Fibroblast of mammary gland (primary cell): ENCODE measurements at regions not wholly inside any gene's neighbourhood (a gene's known extent, or its start where the extent isn't known, plus 50 kb on each side); places are given as distances from the start of the nearest gene placed in this dataset.
A peak's percentile ranks its signal among the peaks of the same experiment; 100 is the strongest.
"Not testable (repeated sequence)": the region's sequence is repeated elsewhere in the genome, so short reads cannot be mapped to it uniquely, and the experiment has no call there.

Experiments
- DNase-seq: peaks from one replicate; pipeline ENCODE4 v3.0.0-alpha.2; 2010; ENCODE audit warnings: low read depth
- H3K4me3 ChIP-seq: 2 replicates; pipeline ENCODE4 v1.5.1; 2011; ENCODE audit warnings: low read depth, mild to moderate bottlenecking, low read length, moderate library complexity; ENCODE audit not compliant: control insufficient read depth
- TF ChIP-seq, protein P1 (sequence below): conservative IDR thresholded peaks from 2 replicates; pipeline ENCODE4 v1.5.1; 2011; ENCODE audit warnings: low read depth, low read length, inconsistent platforms; ENCODE audit not compliant: control insufficient read depth, insufficient read depth

DNA sequence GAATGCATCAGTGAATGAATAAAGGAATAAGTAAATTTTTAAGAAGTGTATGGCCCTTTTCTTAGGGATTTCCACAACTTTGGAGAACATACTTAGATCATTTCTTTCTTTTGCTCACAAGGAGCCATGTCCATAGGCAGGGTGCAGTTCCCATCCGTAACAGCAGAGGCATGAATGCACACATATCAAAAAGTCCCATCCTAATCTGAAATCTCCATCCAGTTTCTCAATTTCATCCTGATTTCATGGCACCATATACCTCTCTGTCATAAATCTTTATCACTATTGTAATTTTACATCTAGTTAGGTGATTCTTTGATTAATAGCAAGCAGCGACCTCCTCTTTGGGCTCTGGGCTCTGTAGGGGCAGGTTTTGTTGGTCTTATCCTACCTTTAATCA lies 359.2 kb downstream of the RRAGC start:
- H3K4me3 ChIP-seq = no peak overlapping the region
- no peak for DNase-seq
- TF ChIP-seq, protein P1, sequence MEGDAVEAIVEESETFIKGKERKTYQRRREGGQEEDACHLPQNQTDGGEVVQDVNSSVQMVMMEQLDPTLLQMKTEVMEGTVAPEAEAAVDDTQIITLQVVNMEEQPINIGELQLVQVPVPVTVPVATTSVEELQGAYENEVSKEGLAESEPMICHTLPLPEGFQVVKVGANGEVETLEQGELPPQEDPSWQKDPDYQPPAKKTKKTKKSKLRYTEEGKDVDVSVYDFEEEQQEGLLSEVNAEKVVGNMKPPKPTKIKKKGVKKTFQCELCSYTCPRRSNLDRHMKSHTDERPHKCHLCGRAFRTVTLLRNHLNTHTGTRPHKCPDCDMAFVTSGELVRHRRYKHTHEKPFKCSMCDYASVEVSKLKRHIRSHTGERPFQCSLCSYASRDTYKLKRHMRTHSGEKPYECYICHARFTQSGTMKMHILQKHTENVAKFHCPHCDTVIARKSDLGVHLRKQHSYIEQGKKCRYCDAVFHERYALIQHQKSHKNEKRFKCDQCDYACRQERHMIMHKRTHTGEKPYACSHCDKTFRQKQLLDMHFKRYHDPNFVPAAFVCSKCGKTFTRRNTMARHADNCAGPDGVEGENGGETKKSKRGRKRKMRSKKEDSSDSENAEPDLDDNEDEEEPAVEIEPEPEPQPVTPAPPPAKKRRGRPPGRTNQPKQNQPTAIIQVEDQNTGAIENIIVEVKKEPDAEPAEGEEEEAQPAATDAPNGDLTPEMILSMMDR = peak; percentile 33

DNA sequence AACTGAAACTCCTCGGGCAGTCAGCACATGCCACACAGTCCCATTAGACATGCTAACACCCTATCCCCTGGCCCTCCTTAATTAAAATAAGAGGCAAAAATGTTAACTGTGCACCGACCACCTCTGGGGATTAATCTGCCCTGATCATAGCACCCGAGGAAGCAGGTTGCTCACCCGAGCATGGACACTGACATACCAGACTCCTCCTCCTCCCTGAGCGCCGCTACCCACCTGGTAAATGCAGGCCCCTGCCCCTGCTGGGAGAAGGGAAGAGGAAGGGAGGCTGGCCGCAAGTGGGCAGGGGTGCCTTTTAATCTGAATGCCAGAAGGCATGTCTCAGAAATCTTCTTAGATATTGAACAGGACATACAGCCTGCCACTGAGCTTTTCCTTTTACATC lies 360.9 kb downstream of the RRAGC start:
- no peak for DNase-seq
- H3K4me3 ChIP-seq = no peak overlapping the region
- TF ChIP-seq, protein P1 = no peak

DNA sequence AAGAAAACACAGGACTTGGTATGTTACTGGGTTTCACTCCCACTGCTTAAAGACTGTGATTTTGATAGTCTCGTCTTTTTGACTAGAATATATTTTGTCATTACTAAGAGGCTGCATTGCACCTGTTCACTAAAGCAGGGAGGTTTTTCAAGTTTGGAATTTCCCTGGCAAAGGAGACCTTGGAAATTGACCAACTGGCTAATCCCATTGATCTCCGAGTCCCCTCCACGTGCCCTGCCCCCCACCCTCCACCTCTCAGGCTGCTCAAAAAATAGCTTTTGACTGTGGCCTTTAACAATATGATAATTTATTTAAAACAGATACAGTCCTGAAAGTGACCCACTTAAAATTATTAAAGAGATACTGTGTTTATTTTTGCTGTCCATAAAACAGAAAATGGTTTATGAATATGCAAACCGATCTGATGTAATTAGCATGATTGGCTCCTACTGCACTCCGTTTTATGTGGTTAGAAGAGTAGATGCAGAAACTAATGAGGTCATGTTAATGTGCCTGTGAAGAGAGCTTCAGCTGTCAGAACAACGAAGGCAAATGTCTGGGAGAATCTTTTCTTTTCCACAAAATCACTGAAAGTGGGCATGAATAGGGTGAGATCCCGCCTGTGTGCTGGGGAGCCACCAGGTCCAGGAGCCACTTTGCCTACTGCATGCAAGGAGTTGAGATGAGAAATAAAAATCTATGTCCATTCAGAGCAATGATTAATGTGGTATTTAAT lies 361.5 kb downstream of the RRAGC start:
- no peak for DNase-seq
- no peak overlapping the region for H3K4me3 ChIP-seq
- TF ChIP-seq, protein P1 = no peak

- not testable (repeated sequence) for H3K4me3 ChIP-seq, DNase-seq
Observed at GRCh38 chr1:38493306-38493705, 366.3 kb downstream of the RRAGC start.

DNA sequence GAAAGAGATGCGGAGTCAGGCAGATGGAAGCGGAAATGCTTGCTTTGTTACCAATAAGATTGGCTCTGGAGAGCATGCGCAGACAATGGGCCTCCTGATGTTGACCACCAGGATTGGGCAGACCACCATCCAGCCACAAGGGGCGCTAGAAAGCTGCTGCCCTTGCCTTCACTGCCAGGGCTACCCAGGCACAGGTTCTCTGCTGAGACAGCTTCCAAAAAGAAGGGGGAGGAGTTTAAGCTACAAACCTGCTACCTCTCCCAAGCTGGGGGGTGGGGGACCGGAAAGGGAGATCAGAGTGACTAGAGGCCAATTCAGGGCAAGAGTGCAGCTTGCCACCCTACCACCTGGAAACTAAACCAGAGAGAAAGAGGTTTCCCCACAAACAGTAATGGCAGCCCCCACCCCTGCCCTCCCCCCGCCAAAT lies 369.7 kb downstream of the RRAGC start:
- DNase-seq = peak; percentile 4
- TF ChIP-seq, protein P1 = peak; percentile 49
- no peak overlapping the region for H3K4me3 ChIP-seq

DNA sequence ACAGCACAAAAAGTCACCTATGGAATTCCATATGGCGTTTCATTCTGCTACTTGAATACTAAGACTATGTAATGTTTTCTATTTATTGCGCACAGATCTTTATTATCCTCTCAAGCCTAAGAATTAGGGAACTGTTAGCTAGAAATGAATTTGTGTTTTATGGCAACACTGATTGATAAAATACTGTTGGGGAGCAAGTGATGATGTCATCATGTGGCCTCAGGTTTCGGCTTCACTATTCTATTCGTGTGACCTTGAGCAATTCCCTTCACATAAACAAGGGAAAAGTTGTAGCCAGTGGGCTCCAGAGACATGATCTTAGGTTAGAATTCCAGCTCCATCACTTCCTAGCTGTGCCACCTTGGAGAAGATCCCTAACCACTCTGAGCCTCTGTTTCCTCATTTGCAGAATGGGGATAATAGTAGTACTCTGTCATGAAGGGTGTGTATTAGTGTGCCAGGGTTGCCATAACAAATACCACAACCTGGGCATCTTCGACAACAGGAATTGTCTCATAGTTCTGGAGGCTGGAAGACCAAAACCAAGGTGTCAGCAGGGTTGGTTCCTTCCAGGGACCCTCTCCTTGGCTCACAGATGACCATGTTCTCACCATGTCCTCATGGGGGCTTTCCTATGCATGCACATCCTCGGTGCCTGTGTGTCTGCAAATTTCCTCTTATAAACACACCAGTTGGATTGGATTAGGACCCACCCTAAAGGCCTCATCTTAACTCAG lies 371.2 kb downstream of the RRAGC start:
- TF ChIP-seq, protein P1 = no peak
- no peak overlapping the region for H3K4me3 ChIP-seq
- DNase-seq = no peak

GRCh38 chr1:38487396-38487795 lies 372.2 kb downstream of the RRAGC start:
- no peak overlapping the region for H3K4me3 ChIP-seq
- TF ChIP-seq, protein P1 = no peak
- no peak for DNase-seq
